SK-N-SH (cell line): ENCODE measurements at regions not wholly inside any gene's neighbourhood (a gene's known extent, or its start where the extent isn't known, plus 50 kb on each side); places are given as distances from the start of the nearest gene placed in this dataset.

Experiments
- CTCF ChIA-PET: fragments of 300-600, 350-600 bp; formaldehyde crosslinking; extraction: SDS; loops from one replicate; lab custom pipeline; 2021; lab: Yijun Ruan, JAX
- POLR2A ChIA-PET: fragments of 350-600 bp; sonication (Branson Sonifier 250); formaldehyde crosslinking; extraction: SDS; loops from one replicate; lab custom pipeline; 2020; ENCODE audit warnings: antibody characterized with exemption, inconsistent platforms; lab: Yijun Ruan, JAX
- DNase-seq: peaks from one replicate; pipeline ENCODE4 v3.0.0; 2012
- H2AFZ ChIP-seq: fragments of 200-600 bp; sonication (generic); 2 replicates; pipeline ENCODE4 v1.8.1; 2016; ENCODE audit warnings: antibody characterized with exemption, mild to moderate bottlenecking, low read depth
- H3F3A ChIP-seq: fragments of 200-600 bp; sonication (generic); replicated peaks from 2 replicates; pipeline ENCODE3; 2016; ENCODE audit warnings: antibody characterized with exemption, mild to moderate bottlenecking; ENCODE audit not compliant: insufficient read depth
- H3K27ac ChIP-seq, 2 experiments: fragments of 200-500 bp in 1 of 2; fragments of 200-600 bp in 1 of 2; sonication (Bioruptor generic) in 1 of 2; sonication (generic), shearing (Covaris generic) in 1 of 2; 2 replicates each; pipeline versions ENCODE4 v1.5.1 to v1.6.1; 2014 to 2016; ENCODE audit warnings: low read depth in 2 of 2, inconsistent platforms in 1 of 2, low read length in 1 of 2, mild to moderate bottlenecking in 1 of 2, mixed read lengths in 1 of 2
- H3K27me3 ChIP-seq: fragments of 200-600 bp; sonication (generic), shearing (Covaris generic); 2 replicates; pipeline ENCODE4 v1.6.1; 2016; ENCODE audit warnings: mixed run types; ENCODE audit not compliant: insufficient read depth
- H3K36me3 ChIP-seq, 2 experiments: fragments of 200-500 bp in 1 of 2; fragments of 200-600 bp in 1 of 2; sonication (Bioruptor generic) in 1 of 2; sonication (generic) in 1 of 2; replicated peaks in 1 of 2; 2 replicates each; pipeline versions ENCODE3 to v1.5.1; 2014 to 2016; ENCODE audit warnings: low read length in 1 of 2, mild to moderate bottlenecking in 1 of 2; ENCODE audit not compliant: insufficient read depth in 2 of 2, control insufficient read depth in 1 of 2
- H3K4me1 ChIP-seq, 2 experiments: fragments of 200-500 bp in 1 of 2; fragments of 200-600 bp in 1 of 2; sonication (Bioruptor generic) in 1 of 2; sonication (generic), shearing (Covaris generic) in 1 of 2; 2 replicates each; pipeline versions ENCODE4 v1.5.1 to v1.6.1; 2014 to 2016; ENCODE audit warnings: low read depth in 1 of 2, low read length in 1 of 2, mixed run types in 1 of 2; ENCODE audit not compliant: insufficient read depth in 2 of 2, control insufficient read depth in 1 of 2
- H3K4me2 ChIP-seq: fragments of 200-600 bp; sonication (generic), shearing (Covaris generic); 2 replicates; pipeline ENCODE4 v1.6.1; 2017; ENCODE audit warnings: mixed run types
- H3K4me3 ChIP-seq, 2 experiments: fragments of 200-500 bp in 1 of 2; fragments of 200-600 bp in 1 of 2; sonication (Bioruptor generic) in 1 of 2; sonication (generic), shearing (Covaris generic) in 1 of 2; 2 replicates each; pipeline versions ENCODE4 v1.5.1 to v1.8.1; 2014 to 2016; ENCODE audit warnings: low read depth in 2 of 2, inconsistent platforms in 1 of 2, low read length in 1 of 2, mild to moderate bottlenecking in 1 of 2, mixed read lengths in 1 of 2, moderate library complexity in 1 of 2
- H3K79me2 ChIP-seq: fragments of 200-600 bp; sonication (generic); 2 replicates; pipeline ENCODE4 v1.8.1; 2017; ENCODE audit warnings: mild to moderate bottlenecking; ENCODE audit not compliant: insufficient read depth
- H3K9ac ChIP-seq: fragments of 200-600 bp; sonication (generic); 2 replicates; pipeline ENCODE4 v1.6.1; 2017; ENCODE audit warnings: mixed run types
- H3K9me2 ChIP-seq: fragments of 200-600 bp; sonication (generic); 2 replicates; pipeline ENCODE4 v1.6.1; 2017; ENCODE audit warnings: mixed run types
- H3K9me3 ChIP-seq: fragments of 200-600 bp; sonication (generic); 2 replicates; pipeline ENCODE4 v1.6.1; 2017; ENCODE audit warnings: mixed run types, mild to moderate bottlenecking, moderate library complexity
- H4K20me1 ChIP-seq: fragments of 200-600 bp; sonication (generic); 2 replicates; pipeline ENCODE4 v1.6.1; 2017; ENCODE audit warnings: mild to moderate bottlenecking, mixed run types; ENCODE audit not compliant: insufficient read depth
- CHD2 ChIP-seq: fragments of 150-350 bp; IDR thresholded peaks from 2 replicates; pipeline ENCODE4 v1.6.1; 2018; ENCODE audit warnings: low read length; ENCODE audit not compliant: partially characterized antibody
- ELF1 ChIP-seq: IDR thresholded peaks from 2 replicates; pipeline ENCODE4 v1.4.0; 2012
- EP300 ChIP-seq, 2 experiments: IDR thresholded peaks; 2 replicates each; pipeline versions ENCODE4 v1.4.0 to v1.6.1; 2012; ENCODE audit warnings: borderline replicate concordance in 1 of 2, low read depth in 1 of 2, low read length in 1 of 2
- FOSL2 ChIP-seq: IDR thresholded peaks from 2 replicates; pipeline ENCODE4 v1.4.0; 2012; ENCODE audit warnings: low read depth, mild to moderate bottlenecking, moderate library complexity, borderline replicate concordance
- FOXJ3 ChIP-seq: sonication (generic); formaldehyde crosslinking; IDR thresholded peaks from 2 replicates; pipeline ENCODE4 v1.5.1; 2020; ENCODE audit warnings: mild to moderate bottlenecking, missing genetic modification reagents
- FOXM1 ChIP-seq: IDR thresholded peaks from 2 replicates; pipeline ENCODE4 v1.4.0; 2012; ENCODE audit warnings: low read depth, mild to moderate bottlenecking
- GATA2 ChIP-seq: sonication (generic); formaldehyde crosslinking; IDR thresholded peaks from 2 replicates; pipeline ENCODE4 v1.5.0; 2020; ENCODE audit warnings: mild to moderate bottlenecking, missing genetic modification reagents
- MEF2A ChIP-seq: IDR thresholded peaks from 2 replicates; pipeline ENCODE4 v1.4.0; 2012; ENCODE audit warnings: low read depth, borderline replicate concordance
- MXI1 ChIP-seq: IDR thresholded peaks from 2 replicates; pipeline ENCODE4 v1.6.1; 2012; ENCODE audit warnings: mild to moderate bottlenecking, low read depth, low read length, improper control_type of control experiment
- NFIC ChIP-seq: IDR thresholded peaks from 2 replicates; pipeline ENCODE4 v1.4.0; 2012; ENCODE audit warnings: borderline replicate concordance
- POLR2AphosphoS5 ChIP-seq: IDR thresholded peaks from 2 replicates; pipeline ENCODE4 v1.6.1; 2012; ENCODE audit warnings: low read depth, low read length
- RAD21 ChIP-seq: IDR thresholded peaks from 2 replicates; pipeline ENCODE4 v1.6.1; 2012; ENCODE audit warnings: mild to moderate bottlenecking, low read length
- RXRA ChIP-seq: IDR thresholded peaks from 2 replicates; pipeline ENCODE4 v1.4.0; 2012; ENCODE audit warnings: low read depth, mild to moderate bottlenecking, borderline replicate concordance
- WGBS: methylation state at CpG from one replicate; pipeline ENCODE4 v1.1.6; 2017; ENCODE audit warnings: low lambda C conversion rate; 5-methylcytosine and 5-hydroxymethylcytosine counted together
- TF ChIP-seq, protein P1 (sequence below): fragments of 150-350 bp; IDR thresholded peaks from 2 replicates; pipeline ENCODE4 v1.6.1; 2016; ENCODE audit warnings: mild to moderate bottlenecking, low read depth, low read length
- TF ChIP-seq, protein P2 (sequence below): fragments of 200-600 bp; sonication (generic); IDR thresholded peaks from 2 replicates; pipeline ENCODE4 v1.6.1; 2017; ENCODE audit warnings: antibody characterized with exemption, mild to moderate bottlenecking, moderate library complexity
- TF ChIP-seq, protein P3 (sequence below): IDR thresholded peaks from 2 replicates; pipeline ENCODE4; 2012
- TF ChIP-seq, protein P4 (sequence below): IDR thresholded peaks from 2 replicates; pipeline ENCODE4 v1.4.0; 2012; ENCODE audit warnings: low read depth
- TF ChIP-seq, protein P5 (sequence below): IDR thresholded peaks from 2 replicates; pipeline ENCODE4 v1.4.0; 2012; ENCODE audit warnings: low read depth, borderline replicate concordance

DNA sequence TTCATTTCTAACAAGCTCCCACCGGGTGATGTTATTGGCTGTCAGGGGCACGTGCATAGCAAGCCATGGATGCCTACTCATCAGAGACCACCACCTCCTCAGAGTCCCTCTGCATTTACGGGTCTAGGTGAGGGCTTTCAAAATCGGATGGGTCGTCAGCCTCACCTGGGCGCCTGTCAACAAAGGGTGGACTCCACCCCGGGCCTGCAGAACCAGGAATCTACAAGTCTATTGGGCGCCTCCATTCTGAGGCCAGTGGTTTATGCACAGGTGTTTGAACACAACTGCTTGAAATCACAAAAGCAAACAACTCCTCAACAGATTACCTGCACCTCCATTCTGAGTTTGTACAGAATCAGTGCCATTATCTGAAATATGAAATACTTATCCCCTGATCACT is 318.9 kb downstream of the PTTG2 start:
- H3K27me3 ChIP-seq, result no peaks in the 10 kb centered on the region
- H3K4me3 ChIP-seq, result no peak overlapping the region
- ChIA-PET POLR2A (no interaction called here), CTCF (interaction anchor here (1.0 kb wide), 1 partner anchor 99 kb away, joined by 3 read pairs; no protein-coding TSS in a partner anchor)
- no peaks in the 10 kb centered on the region for H3K9me2 ChIP-seq
- H3K36me3 ChIP-seq, result no peaks in the 10 kb centered on the region
- no peak overlapping the region for H3K4me2 ChIP-seq
- H3K79me2 ChIP-seq, result no peaks in the 10 kb centered on the region
- H3K9ac ChIP-seq, result no peak overlapping the region
- H3K4me1 ChIP-seq, result peaks cover 0 to 8% of the 10 kb centered on the region in 2 experiments; a peak in 1 of 4 replicates
- 54% methylated on average over 4 of the region's 8 CpGs for WGBS
- H2AFZ ChIP-seq, result no peak overlapping the region
- no peak for DNase-seq
- no peaks in the 10 kb centered on the region for H4K20me1 ChIP-seq
- H3K27ac ChIP-seq, result no peak overlapping the region
- H3K9me3 ChIP-seq, result no peaks in the 10 kb centered on the region
- no peak for TF ChIP-seq RAD21
- TF ChIP-seq, protein P1, sequence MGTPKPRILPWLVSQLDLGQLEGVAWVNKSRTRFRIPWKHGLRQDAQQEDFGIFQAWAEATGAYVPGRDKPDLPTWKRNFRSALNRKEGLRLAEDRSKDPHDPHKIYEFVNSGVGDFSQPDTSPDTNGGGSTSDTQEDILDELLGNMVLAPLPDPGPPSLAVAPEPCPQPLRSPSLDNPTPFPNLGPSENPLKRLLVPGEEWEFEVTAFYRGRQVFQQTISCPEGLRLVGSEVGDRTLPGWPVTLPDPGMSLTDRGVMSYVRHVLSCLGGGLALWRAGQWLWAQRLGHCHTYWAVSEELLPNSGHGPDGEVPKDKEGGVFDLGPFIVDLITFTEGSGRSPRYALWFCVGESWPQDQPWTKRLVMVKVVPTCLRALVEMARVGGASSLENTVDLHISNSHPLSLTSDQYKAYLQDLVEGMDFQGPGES, result no peak
- TF ChIP-seq POLR2AphosphoS5, result no peak
- TF ChIP-seq GATA2 (CRISPR knock-in tag), result no peak
- TF ChIP-seq EP300 (IDR thresholded peaks at IDR 0.05; ENCODE audit: borderline replicate concordance in 1 of 2, low read depth in 1 of 2, low read length in 1 of 2), result no peak
- no peak for TF ChIP-seq FOXJ3 (CRISPR knock-in tag)
- TF ChIP-seq CHD2, result no peak
- TF ChIP-seq RXRA, result no peak
- H3F3A ChIP-seq, result no peaks in the 10 kb centered on the region

DNA sequence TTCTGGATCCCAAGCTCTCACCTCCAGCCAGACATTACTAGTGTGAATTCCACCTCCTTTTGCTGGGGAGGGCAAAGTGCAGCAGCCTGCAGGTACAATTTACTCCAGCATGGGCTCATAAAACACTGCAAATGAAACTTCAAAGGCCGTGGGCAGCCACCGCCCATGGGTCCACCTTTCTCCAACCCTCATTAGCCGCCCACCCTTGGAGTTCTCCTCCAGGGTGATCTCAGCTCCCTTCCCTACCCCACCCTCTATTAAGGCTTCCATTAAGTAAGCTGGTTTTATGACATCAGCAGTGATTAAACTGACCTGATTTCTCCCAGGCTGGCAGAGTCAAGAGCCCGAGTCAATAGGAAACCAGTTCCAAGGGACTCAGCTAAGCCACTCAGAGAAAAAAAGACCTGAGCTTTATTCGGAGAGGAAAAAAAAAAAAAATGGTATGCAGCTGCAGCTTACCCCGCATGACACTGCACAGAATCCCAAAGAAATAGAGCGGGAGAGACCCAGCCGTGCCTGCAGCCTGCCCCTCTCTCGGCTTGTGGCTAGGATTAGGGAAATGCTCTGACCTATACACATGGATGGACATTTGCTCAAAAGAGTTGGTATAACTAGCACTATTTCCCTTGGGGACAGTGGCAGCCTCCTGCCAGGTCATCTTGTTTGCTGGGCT is 319.6 kb downstream of the PTTG2 start:
- Histone ChIP-seq H3K27me3 (no peaks in the 10 kb centered on the region), H3K4me2 (no peak overlapping the region), H3F3A (no peaks in the 10 kb centered on the region), H3K27ac (no peak overlapping the region), H3K4me1 (peaks cover 0 to 8% of the 10 kb centered on the region in 2 experiments; a peak in 1 of 4 replicates), H3K9ac (no peak overlapping the region), H3K4me3 (no peak overlapping the region), H4K20me1 (no peaks in the 10 kb centered on the region), H3K79me2 (no peaks in the 10 kb centered on the region), H3K9me3 (no peaks in the 10 kb centered on the region), H3K36me3 (no peaks in the 10 kb centered on the region), H3K9me2 (no peaks in the 10 kb centered on the region), H2AFZ (no peak overlapping the region)
- ChIA-PET POLR2A (no interaction called here), CTCF (interaction anchor here (1.0 kb wide), 1 partner anchor 100 kb away, joined by 3 read pairs; no protein-coding TSS in a partner anchor)
- DNase-seq, result no peak
- WGBS, result 72% methylated on average over 9 of the region's 9 CpGs
- TF ChIP-seq, protein P2, sequence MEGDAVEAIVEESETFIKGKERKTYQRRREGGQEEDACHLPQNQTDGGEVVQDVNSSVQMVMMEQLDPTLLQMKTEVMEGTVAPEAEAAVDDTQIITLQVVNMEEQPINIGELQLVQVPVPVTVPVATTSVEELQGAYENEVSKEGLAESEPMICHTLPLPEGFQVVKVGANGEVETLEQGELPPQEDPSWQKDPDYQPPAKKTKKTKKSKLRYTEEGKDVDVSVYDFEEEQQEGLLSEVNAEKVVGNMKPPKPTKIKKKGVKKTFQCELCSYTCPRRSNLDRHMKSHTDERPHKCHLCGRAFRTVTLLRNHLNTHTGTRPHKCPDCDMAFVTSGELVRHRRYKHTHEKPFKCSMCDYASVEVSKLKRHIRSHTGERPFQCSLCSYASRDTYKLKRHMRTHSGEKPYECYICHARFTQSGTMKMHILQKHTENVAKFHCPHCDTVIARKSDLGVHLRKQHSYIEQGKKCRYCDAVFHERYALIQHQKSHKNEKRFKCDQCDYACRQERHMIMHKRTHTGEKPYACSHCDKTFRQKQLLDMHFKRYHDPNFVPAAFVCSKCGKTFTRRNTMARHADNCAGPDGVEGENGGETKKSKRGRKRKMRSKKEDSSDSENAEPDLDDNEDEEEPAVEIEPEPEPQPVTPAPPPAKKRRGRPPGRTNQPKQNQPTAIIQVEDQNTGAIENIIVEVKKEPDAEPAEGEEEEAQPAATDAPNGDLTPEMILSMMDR, result no peak
- TF ChIP-seq, protein P3, sequence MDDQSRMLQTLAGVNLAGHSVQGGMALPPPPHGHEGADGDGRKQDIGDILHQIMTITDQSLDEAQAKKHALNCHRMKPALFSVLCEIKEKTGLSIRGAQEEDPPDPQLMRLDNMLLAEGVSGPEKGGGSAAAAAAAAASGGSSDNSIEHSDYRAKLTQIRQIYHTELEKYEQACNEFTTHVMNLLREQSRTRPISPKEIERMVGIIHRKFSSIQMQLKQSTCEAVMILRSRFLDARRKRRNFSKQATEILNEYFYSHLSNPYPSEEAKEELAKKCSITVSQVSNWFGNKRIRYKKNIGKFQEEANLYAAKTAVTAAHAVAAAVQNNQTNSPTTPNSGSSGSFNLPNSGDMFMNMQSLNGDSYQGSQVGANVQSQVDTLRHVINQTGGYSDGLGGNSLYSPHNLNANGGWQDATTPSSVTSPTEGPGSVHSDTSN, result no peak
- no peak for TF ChIP-seq FOSL2
- TF ChIP-seq NFIC, result no peak
- TF ChIP-seq FOXM1, result no peak
- TF ChIP-seq, protein P4, sequence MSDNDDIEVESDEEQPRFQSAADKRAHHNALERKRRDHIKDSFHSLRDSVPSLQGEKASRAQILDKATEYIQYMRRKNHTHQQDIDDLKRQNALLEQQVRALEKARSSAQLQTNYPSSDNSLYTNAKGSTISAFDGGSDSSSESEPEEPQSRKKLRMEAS, result no peak
- TF ChIP-seq MEF2A, result no peak
- TF ChIP-seq POLR2AphosphoS5, result no peak
- TF ChIP-seq, protein P1, result no peak
- TF ChIP-seq MXI1, result no peak
- TF ChIP-seq, protein P5, sequence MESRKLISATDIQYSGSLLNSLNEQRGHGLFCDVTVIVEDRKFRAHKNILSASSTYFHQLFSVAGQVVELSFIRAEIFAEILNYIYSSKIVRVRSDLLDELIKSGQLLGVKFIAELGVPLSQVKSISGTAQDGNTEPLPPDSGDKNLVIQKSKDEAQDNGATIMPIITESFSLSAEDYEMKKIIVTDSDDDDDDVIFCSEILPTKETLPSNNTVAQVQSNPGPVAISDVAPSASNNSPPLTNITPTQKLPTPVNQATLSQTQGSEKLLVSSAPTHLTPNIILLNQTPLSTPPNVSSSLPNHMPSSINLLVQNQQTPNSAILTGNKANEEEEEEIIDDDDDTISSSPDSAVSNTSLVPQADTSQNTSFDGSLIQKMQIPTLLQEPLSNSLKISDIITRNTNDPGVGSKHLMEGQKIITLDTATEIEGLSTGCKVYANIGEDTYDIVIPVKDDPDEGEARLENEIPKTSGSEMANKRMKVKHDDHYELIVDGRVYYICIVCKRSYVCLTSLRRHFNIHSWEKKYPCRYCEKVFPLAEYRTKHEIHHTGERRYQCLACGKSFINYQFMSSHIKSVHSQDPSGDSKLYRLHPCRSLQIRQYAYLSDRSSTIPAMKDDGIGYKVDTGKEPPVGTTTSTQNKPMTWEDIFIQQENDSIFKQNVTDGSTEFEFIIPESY, result no peak
- TF ChIP-seq FOXJ3 (CRISPR knock-in tag), result no peak
- no peak for TF ChIP-seq ELF1
